ENCODE measurements at regions not wholly inside any gene's neighbourhood (a gene's known extent, or its start where the extent isn't known, plus 50 kb on each side); places are given as distances from the start of the nearest gene placed in this dataset.

- intact Hi-C loops (cut with DNase I; ENCODE audit: low total_unique reads) = no loop called here
- Histone ChIP-seq H3K27me3 (no peaks in the 10 kb centered on the region), H3K4me3 (no peak overlapping the region), H3K36me3 (ENCODE audit: low read depth, missing control alignments) (no peaks in the 10 kb centered on the region), H3K27ac (no peak overlapping the region), H3K9me3 (no peaks in the 10 kb centered on the region), H3K4me1 (no peaks in the 10 kb centered on the region)
- WGBS, 2 donors = 18 to 33% methylated on average over 1 of the region's 1 CpG
- DNase-seq = no peak
- TF ChIP-seq POLR2A (IDR thresholded peaks at IDR 0.05) = no peak
- TF ChIP-seq CTCF (IDR thresholded peaks at IDR 0.05) = no peak
Measured at GRCh38 chrY:20990869-20991548, 235.1 kb downstream of the RPS4Y2 start.

- Histone ChIP-seq H3K27me3 (no peaks in the 10 kb centered on the region), H3K4me1 (no peaks in the 10 kb centered on the region), H3K4me3 (no peak overlapping the region), H3K9me3 (no peaks in the 10 kb centered on the region), H3K36me3 (ENCODE audit: low read depth, missing control alignments) (no peaks in the 10 kb centered on the region), H3K27ac (no peak overlapping the region)
- 61 to 80% methylated on average over 1 to 2 of the region's 2 CpGs for WGBS, 2 donors
- TF ChIP-seq CTCF (IDR thresholded peaks at IDR 0.05) (no peak), POLR2A (IDR thresholded peaks at IDR 0.05) (no peak)
- DNase-seq = no peak
- intact Hi-C loops (cut with DNase I; ENCODE audit: low total_unique reads) = no loop called here
Measured at GRCh38 chrY:20997355-20997754, 241.4 kb downstream of the RPS4Y2 start.

- TF ChIP-seq POLR2A (IDR thresholded peaks at IDR 0.05) = no peak
- TF ChIP-seq CTCF (IDR thresholded peaks at IDR 0.05) = no peak
- no peaks in the 10 kb centered on the region for H3K9me3 ChIP-seq
- DNase-seq = no peak
- intact Hi-C loops (cut with DNase I; ENCODE audit: low total_unique reads) = no loop called here
- H3K4me3 ChIP-seq = no peak overlapping the region
- H3K36me3 ChIP-seq (ENCODE audit: low read depth, missing control alignments) = no peaks in the 10 kb centered on the region
- H3K27me3 ChIP-seq = no peaks in the 10 kb centered on the region
- H3K4me1 ChIP-seq = no peaks in the 10 kb centered on the region
- no peak overlapping the region for H3K27ac ChIP-seq
Measured at GRCh38 chrY:20998016-20998415, 242.1 kb downstream of the RPS4Y2 start.

- H3K4me1 ChIP-seq = no peaks in the 10 kb centered on the region
- no peak overlapping the region for H3K27ac ChIP-seq
- no peak for TF ChIP-seq CTCF (IDR thresholded peaks at IDR 0.05)
- TF ChIP-seq POLR2A (IDR thresholded peaks at IDR 0.05) = no peak
- no peak for DNase-seq
- H3K9me3 ChIP-seq = no peaks in the 10 kb centered on the region
- no peaks in the 10 kb centered on the region for H3K27me3 ChIP-seq
- intact Hi-C loops (cut with DNase I; ENCODE audit: low total_unique reads) = no loop called here
- no peaks in the 10 kb centered on the region for H3K36me3 ChIP-seq (ENCODE audit: low read depth, missing control alignments)
- H3K4me3 ChIP-seq = no peak overlapping the region
Measured at GRCh38 chrY:20998483-20998882, 242.6 kb downstream of the RPS4Y2 start.

- Histone ChIP-seq H3K27ac (no peak overlapping the region), H3K9me3 (no peaks in the 10 kb centered on the region), H3K4me3 (no peak overlapping the region), H3K27me3 (no peaks in the 10 kb centered on the region), H3K36me3 (ENCODE audit: low read depth, missing control alignments) (no peaks in the 10 kb centered on the region), H3K4me1 (no peaks in the 10 kb centered on the region)
- no peak for TF ChIP-seq CTCF (IDR thresholded peaks at IDR 0.05)
- no peak for TF ChIP-seq POLR2A (IDR thresholded peaks at IDR 0.05)
- intact Hi-C loops (cut with DNase I; ENCODE audit: low total_unique reads) = no loop called here
- DNase-seq = no peak
Measured at GRCh38 chrY:21001102-21001501, 245.2 kb downstream of the RPS4Y2 start.
